ENCODE measurements at regions not wholly inside any gene's neighbourhood (a gene's known extent, or its start where the extent isn't known, plus 50 kb on each side); places are given as distances from the start of the nearest gene placed in this dataset.

DNA sequence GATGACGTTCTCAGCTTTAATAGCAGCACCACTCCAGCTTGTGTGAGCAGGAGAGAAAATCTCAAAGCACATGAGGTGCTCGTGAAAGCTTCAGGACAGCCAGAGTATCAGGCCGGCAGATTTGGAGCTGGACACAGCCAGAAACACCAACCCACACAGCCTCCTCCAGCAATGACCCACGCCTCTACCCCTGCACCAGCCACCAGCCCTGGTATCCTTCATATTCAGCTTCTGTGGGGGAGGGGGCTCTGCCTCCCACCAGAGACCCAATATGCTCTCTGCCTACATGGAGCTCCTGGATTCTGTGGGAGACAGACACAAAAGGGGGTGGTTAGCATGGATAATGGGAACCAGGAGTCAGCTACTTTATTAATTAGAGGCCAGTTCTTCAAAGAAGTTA is 133.6 kb upstream of the FMN2 start:
- Histone ChIP-seq H3K27me3 (peaks cover 12% of the 10 kb centered on the region), H3K4me1 (no peaks in the 10 kb centered on the region), H3K36me3 (no peaks in the 10 kb centered on the region), H3K27ac (no peak overlapping the region), H3K9me3 (no peaks in the 10 kb centered on the region), H3K4me3 (no peak overlapping the region)
- TF ChIP-seq CTCF (IDR thresholded peaks at IDR 0.05), result no peak
- intact Hi-C loops (cut with DNase I), result no loop called here
- ATAC-seq, result no peak
- no peak for DNase-seq

DNA sequence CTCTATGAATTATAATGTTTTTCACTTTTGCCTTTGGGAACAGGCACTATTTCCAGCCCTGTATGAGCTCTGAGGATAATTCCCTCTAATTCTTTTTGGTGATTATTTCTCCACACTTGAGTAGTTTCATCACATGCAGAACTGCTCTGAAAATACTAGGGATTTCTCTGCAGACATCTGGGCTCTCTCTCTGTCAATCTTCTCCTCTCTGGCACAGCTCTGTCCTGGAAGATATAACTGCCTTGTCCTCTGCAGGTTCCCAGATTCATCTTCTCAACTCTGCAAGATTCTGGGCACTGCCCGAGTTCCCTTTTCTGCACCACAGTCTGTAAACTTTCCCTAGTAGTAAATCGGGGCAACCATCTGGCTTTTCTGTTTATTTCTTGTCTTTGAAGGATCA is 131.3 kb upstream of the FMN2 start:
- H3K27me3 ChIP-seq, result peaks cover 12% of the 10 kb centered on the region
- no peak for TF ChIP-seq CTCF (IDR thresholded peaks at IDR 0.05)

GRCh38 chr1:239963856-239964255 is 127.8 kb upstream of the FMN2 start:
- Histone ChIP-seq H3K27me3 (peaks cover 4% of the 10 kb centered on the region), H3K36me3 (no peaks in the 10 kb centered on the region), H3K9me3 (no peaks in the 10 kb centered on the region), H3K4me3 (no peak overlapping the region), H3K27ac (no peak overlapping the region), H3K4me1 (no peaks in the 10 kb centered on the region)
- intact Hi-C loops (cut with DNase I), result no loop called here
- no peak for TF ChIP-seq CTCF (IDR thresholded peaks at IDR 0.05)
- DNase-seq (no peak), ATAC-seq (no peak)

More for the DNA sequence above, 131.3 kb upstream of the FMN2 start:
- ATAC-seq (no peak), DNase-seq (no peak)
- Histone ChIP-seq H3K4me3 (no peak overlapping the region), H3K36me3 (no peaks in the 10 kb centered on the region), H3K27ac (no peak overlapping the region), H3K4me1 (no peaks in the 10 kb centered on the region), H3K9me3 (no peaks in the 10 kb centered on the region)
- intact Hi-C loops (cut with DNase I), result no loop called here

DNA sequence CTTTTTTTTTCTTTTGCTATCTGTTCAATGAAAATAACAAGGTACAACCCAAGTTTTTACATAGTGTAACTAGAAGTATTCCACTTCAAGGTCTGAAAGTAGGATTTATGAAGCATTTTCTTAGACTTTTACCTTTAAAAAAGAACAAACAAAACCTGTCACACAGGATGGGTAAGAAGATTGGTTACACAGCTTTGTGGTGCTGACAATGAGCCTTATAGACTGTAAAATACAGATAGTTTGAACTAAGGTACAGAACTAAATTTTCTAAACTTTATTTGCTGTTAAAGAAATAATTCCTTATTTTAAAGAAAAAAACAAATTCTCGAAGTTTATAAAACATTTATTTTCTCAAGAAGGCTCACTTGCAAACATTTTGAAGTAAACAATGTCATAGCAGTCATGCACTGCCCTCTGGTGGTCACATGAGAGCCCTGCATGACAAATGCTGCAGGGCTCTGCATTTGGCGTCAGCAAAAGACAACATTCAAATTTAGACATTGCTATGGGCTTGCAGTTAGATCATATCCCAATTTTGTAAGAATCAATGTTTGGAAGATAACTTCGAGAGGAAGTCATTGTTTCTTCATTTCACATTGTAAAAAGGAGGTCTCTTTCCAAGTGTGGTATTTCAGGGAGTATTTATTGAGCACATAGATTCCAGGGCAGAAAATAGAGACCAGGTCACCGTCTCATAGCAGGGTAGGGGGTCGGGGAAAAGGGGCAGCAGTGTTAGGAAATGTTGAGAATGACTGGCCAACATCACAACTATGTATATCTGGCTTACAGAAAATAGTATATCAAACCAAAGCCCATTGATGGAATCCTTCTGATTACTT is 115.3 kb upstream of the FMN2 start:
- peak; percentile 99 for TF ChIP-seq CTCF (IDR thresholded peaks at IDR 0.05)
- Histone ChIP-seq H3K4me1 (no peaks in the 10 kb centered on the region), H3K27me3 (no peaks in the 10 kb centered on the region), H3K4me3 (no peak overlapping the region), H3K36me3 (no peaks in the 10 kb centered on the region), H3K27ac (no peak overlapping the region), H3K9me3 (no peaks in the 10 kb centered on the region)
- ATAC-seq (peak; percentile 77), DNase-seq (no peak)
- intact Hi-C loops (cut with DNase I), result no loop called here

GRCh38 chr1:239977416-239977815 is 114.3 kb upstream of the FMN2 start:
- Histone ChIP-seq H3K36me3 (no peaks in the 10 kb centered on the region), H3K27ac (no peak overlapping the region), H3K9me3 (no peaks in the 10 kb centered on the region), H3K4me3 (no peak overlapping the region), H3K27me3 (no peaks in the 10 kb centered on the region), H3K4me1 (no peaks in the 10 kb centered on the region)
- ATAC-seq, result no peak
- TF ChIP-seq CTCF (IDR thresholded peaks at IDR 0.05), result no peak
- intact Hi-C loops (cut with DNase I), result no loop called here
- no peak for DNase-seq

Data from upper lobe of right lung (tissue), 1 donor.